Mesenchymal stem cell (in vitro differentiated cells and primary cell): ENCODE measurements at regions not wholly inside any gene's neighbourhood (a gene's known extent, or its start where the extent isn't known, plus 50 kb on each side); places are given as distances from the start of the nearest gene placed in this dataset.

ENCODE experiments used
- DNase-seq: peaks from one replicate; pipeline ENCODE4 v3.0.0-alpha.2; 2013
- H2AFZ ChIP-seq: one replicate; pipeline ENCODE4 v1.6.1; 2013; ENCODE audit warnings: low read depth, mild to moderate bottlenecking, control low read depth, inconsistent platforms, low read length, moderate library complexity
- H2AK5ac ChIP-seq: 2 replicates; pipeline ENCODE4 v1.6.1; 2013; ENCODE audit warnings: low read length, moderate library complexity, mild to moderate bottlenecking, inconsistent platforms; ENCODE audit not compliant: severe bottlenecking
- H2BK120ac ChIP-seq: one replicate; pipeline ENCODE4 v1.6.1; 2013; ENCODE audit warnings: low read depth, mild to moderate bottlenecking, inconsistent platforms, low read length, moderate library complexity
- H2BK12ac ChIP-seq, 2 experiments: one replicate each; pipeline ENCODE4 v1.6.1; 2013; ENCODE audit warnings: inconsistent platforms in 2 of 2, low read length in 2 of 2, mild to moderate bottlenecking in 2 of 2, moderate library complexity in 2 of 2, control low read depth in 1 of 2
- H2BK15ac ChIP-seq: one replicate; pipeline ENCODE4 v1.6.1; 2013; ENCODE audit warnings: mild to moderate bottlenecking, low read depth, inconsistent platforms; ENCODE audit not compliant: poor library complexity, severe bottlenecking
- H2BK5ac ChIP-seq: 2 replicates; pipeline ENCODE4 v1.6.1; 2013; ENCODE audit warnings: low read depth, mild to moderate bottlenecking, low read length, control low read depth, inconsistent platforms; ENCODE audit not compliant: poor library complexity, severe bottlenecking
- H3K14ac ChIP-seq, 2 experiments: one replicate each; pipeline ENCODE4 v1.6.1; 2013; ENCODE audit warnings: inconsistent platforms in 2 of 2, low read length in 2 of 2, control low read depth in 1 of 2, mild to moderate bottlenecking in 1 of 2, moderate library complexity in 1 of 2
- H3K18ac ChIP-seq, 2 experiments: one replicate each; pipeline ENCODE4 v1.6.1; 2013; ENCODE audit warnings: inconsistent platforms in 2 of 2, low read length in 2 of 2, control low read depth in 1 of 2, low read depth in 1 of 2, mild to moderate bottlenecking in 1 of 2
- H3K23ac ChIP-seq, 2 experiments: one replicate each; pipeline ENCODE4 v1.6.1; 2013; ENCODE audit warnings: inconsistent platforms in 2 of 2, low read length in 2 of 2, mild to moderate bottlenecking in 2 of 2, moderate library complexity in 2 of 2, control low read depth in 1 of 2
- H3K27ac ChIP-seq: 2 replicates; pipeline ENCODE4 v1.5.1; 2013; ENCODE audit warnings: mild to moderate bottlenecking, moderate library complexity, low read length, control low read depth, inconsistent platforms; ENCODE audit not compliant: poor library complexity, severe bottlenecking
- H3K27me3 ChIP-seq, 2 experiments: 2 replicates each; pipeline versions ENCODE4 v1.6.1 to v1.7.0; 2013; ENCODE audit warnings: low read length in 2 of 2, mild to moderate bottlenecking in 2 of 2, moderate library complexity in 2 of 2, control low read depth in 1 of 2, inconsistent platforms in 1 of 2; ENCODE audit not compliant: control insufficient read depth in 1 of 2, insufficient read depth in 1 of 2
- H3K36me3 ChIP-seq, 2 experiments: 2 replicates each; pipeline versions ENCODE4 v1.6.1 to v1.7.0; 2013; ENCODE audit warnings: low read length in 2 of 2, control low read depth in 1 of 2, inconsistent platforms in 1 of 2, low read depth in 1 of 2, mild to moderate bottlenecking in 1 of 2; ENCODE audit not compliant: insufficient read depth in 2 of 2, control insufficient read depth in 1 of 2
- H3K4ac ChIP-seq, 2 experiments: one replicate each; pipeline ENCODE4 v1.6.1; 2013; ENCODE audit warnings: inconsistent platforms in 2 of 2, low read length in 2 of 2, mild to moderate bottlenecking in 2 of 2, moderate library complexity in 2 of 2, control low read depth in 1 of 2, low read depth in 1 of 2
- H3K4me1 ChIP-seq: 2 replicates; pipeline ENCODE4 v1.6.1; 2013; ENCODE audit warnings: low read depth, low read length, control low read depth; ENCODE audit not compliant: control insufficient read depth, insufficient read depth
- H3K4me2 ChIP-seq: 2 replicates; pipeline ENCODE4 v1.6.1; 2013; ENCODE audit warnings: low read length, mild to moderate bottlenecking, inconsistent platforms; ENCODE audit not compliant: poor library complexity, severe bottlenecking
- H3K4me3 ChIP-seq, 2 experiments: 2 replicates each; pipeline versions ENCODE4 v1.5.1 to v1.7.0; 2013; ENCODE audit warnings: low read length in 2 of 2, mild to moderate bottlenecking in 2 of 2, control low read depth in 1 of 2, low read depth in 1 of 2; ENCODE audit not compliant: insufficient read depth in 1 of 2
- H3K79me1 ChIP-seq: replicated peaks from 2 replicates; pipeline ENCODE4 v1.6.1; 2013; ENCODE audit warnings: mild to moderate bottlenecking, control low read depth, low read length, inconsistent platforms; ENCODE audit not compliant: poor library complexity, severe bottlenecking
- H3K9ac ChIP-seq: 2 replicates; pipeline ENCODE4 v1.7.0; 2013; ENCODE audit warnings: mild to moderate bottlenecking, low read length, moderate library complexity
- H3K9me3 ChIP-seq: 2 replicates; pipeline ENCODE4 v1.7.0; 2013; ENCODE audit warnings: mild to moderate bottlenecking, low read length; ENCODE audit not compliant: control insufficient read depth
- H4K8ac ChIP-seq: one replicate; pipeline ENCODE4 v1.6.1; 2013; ENCODE audit warnings: inconsistent platforms, mild to moderate bottlenecking, low read length, moderate library complexity
- H4K91ac ChIP-seq: one replicate; pipeline ENCODE4 v1.6.1; 2013; ENCODE audit warnings: mild to moderate bottlenecking, low read length, inconsistent platforms
- WGBS: methylation state at CpG from one replicate; pipeline ENCODE4 v1.1.7; 2013; ENCODE audit warnings: mixed read lengths; 5-methylcytosine and 5-hydroxymethylcytosine counted together

DNA sequence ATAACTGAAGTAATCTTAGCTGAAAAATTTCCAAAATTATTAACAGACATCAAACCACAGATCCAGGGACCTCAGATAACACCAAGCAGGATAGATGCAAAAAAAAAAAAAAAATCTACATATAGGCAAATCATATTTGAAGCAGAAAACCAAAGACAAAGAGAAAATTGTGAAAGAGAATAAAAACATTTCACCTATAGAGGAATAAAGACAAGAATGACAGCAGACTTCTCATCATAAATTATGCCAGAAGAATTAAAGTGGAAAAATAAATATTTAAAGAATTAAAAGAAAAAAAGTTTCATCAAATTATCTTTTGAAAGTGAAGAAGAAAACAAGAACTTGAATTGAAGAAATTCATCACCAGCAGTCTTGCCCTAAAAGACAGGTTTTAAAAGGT, 467.5 kb downstream of the GPAM start:
- no peak overlapping the region for H2AFZ ChIP-seq
- H3K14ac ChIP-seq: no peak overlapping the region
- no peak overlapping the region for H2AK5ac ChIP-seq
- peaks cover 2% of the 10 kb centered on the region for H3K4me1 ChIP-seq
- H4K91ac ChIP-seq: no peak overlapping the region
- H3K27ac ChIP-seq: no peak overlapping the region
- DNase-seq: no peak
- no peaks in the 10 kb centered on the region for H3K36me3 ChIP-seq
- no peak overlapping the region for H3K18ac ChIP-seq
- no peak overlapping the region for H2BK5ac ChIP-seq
- H3K4me2 ChIP-seq: no peak overlapping the region
- no peak overlapping the region for H3K9ac ChIP-seq
- no peak overlapping the region for H2BK12ac ChIP-seq
- no peak overlapping the region for H3K23ac ChIP-seq
- H2BK120ac ChIP-seq: no peak overlapping the region
- H2BK15ac ChIP-seq: no peak overlapping the region
- no peak overlapping the region for H3K4ac ChIP-seq
- peaks cover 70% of the 10 kb centered on the region for H3K9me3 ChIP-seq
- H3K4me3 ChIP-seq: no peak overlapping the region
- no peaks in the 10 kb centered on the region for H3K79me1 ChIP-seq
- H4K8ac ChIP-seq: no peak overlapping the region
- no peaks in the 10 kb centered on the region for H3K27me3 ChIP-seq

DNA sequence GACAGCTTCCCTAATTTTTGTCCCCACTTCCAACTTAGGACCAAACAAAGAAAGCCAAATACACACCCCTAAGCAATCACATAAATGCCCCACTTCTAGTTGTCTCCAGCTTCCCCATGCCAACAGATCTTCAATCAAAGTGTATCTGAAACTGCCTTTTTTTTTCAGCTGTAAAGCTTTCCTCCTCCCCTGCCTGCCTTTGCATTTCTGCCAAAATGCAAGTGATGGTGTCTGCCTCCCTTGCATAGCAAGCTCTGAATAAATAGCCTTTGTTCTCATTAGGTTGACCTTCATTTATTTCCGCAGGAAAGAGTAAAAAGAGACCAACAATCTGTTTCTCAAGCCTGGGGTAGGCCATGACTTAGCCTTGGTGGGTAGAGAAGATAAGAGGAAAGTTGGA, 459.4 kb downstream of the GPAM start:
- H3K36me3 ChIP-seq: no peaks in the 10 kb centered on the region
- no peaks in the 10 kb centered on the region for H3K27me3 ChIP-seq
- no peak overlapping the region for H2BK120ac ChIP-seq
- no peak overlapping the region for H3K9ac ChIP-seq
- no peak overlapping the region for H3K14ac ChIP-seq
- no peak overlapping the region for H4K91ac ChIP-seq
- no peak overlapping the region for H3K4me3 ChIP-seq
- H3K79me1 ChIP-seq: no peaks in the 10 kb centered on the region
- H2BK12ac ChIP-seq: no peak overlapping the region
- H2BK15ac ChIP-seq: no peak overlapping the region
- H2AFZ ChIP-seq: no peak overlapping the region
- no peak overlapping the region for H3K27ac ChIP-seq
- WGBS: 50% methylated on average over 1 of the region's 1 CpG
- H3K18ac ChIP-seq: no peak overlapping the region
- no peak overlapping the region for H2AK5ac ChIP-seq
- H3K4ac ChIP-seq: no peak overlapping the region
- H4K8ac ChIP-seq: no peak overlapping the region
- H3K9me3 ChIP-seq: peaks cover 3% of the 10 kb centered on the region
- no peaks in the 10 kb centered on the region for H3K4me1 ChIP-seq
- no peak overlapping the region for H2BK5ac ChIP-seq
- H3K4me2 ChIP-seq: no peak overlapping the region
- DNase-seq: no peak
- no peak overlapping the region for H3K23ac ChIP-seq

DNA sequence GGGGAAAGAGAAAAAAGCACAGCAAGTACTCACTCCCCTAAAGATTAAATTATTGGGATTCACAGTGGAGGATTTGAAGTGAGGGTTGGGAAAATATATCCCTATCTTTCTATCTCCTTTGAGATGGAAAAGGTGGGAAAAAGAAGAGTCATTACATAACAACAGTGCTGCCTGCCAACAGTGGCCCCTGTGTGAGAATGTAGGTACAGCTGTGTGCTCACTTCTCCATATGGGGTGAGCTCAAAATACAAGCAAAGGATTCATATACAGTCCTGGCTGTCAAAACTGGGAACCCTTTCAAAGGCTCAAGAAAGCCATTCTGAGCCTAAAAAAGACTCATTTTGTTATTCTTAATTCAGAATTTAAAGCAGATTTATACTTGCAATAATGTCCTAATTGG, 458.5 kb downstream of the GPAM start:
- H3K79me1 ChIP-seq: no peaks in the 10 kb centered on the region
- no peak overlapping the region for H3K27ac ChIP-seq
- no peak overlapping the region for H2BK12ac ChIP-seq
- H3K4me3 ChIP-seq: no peak overlapping the region
- no peak overlapping the region for H2AK5ac ChIP-seq
- H3K4ac ChIP-seq: no peak overlapping the region
- no peak overlapping the region for H4K8ac ChIP-seq
- no peak overlapping the region for H3K14ac ChIP-seq
- no peaks in the 10 kb centered on the region for H3K27me3 ChIP-seq
- H3K36me3 ChIP-seq: no peaks in the 10 kb centered on the region
- no peak overlapping the region for H2BK15ac ChIP-seq
- no peak overlapping the region for H3K18ac ChIP-seq
- no peak overlapping the region for H3K23ac ChIP-seq
- H3K9ac ChIP-seq: no peak overlapping the region
- H4K91ac ChIP-seq: no peak overlapping the region
- no peak overlapping the region for H3K4me2 ChIP-seq
- no peaks in the 10 kb centered on the region for H3K4me1 ChIP-seq
- H3K9me3 ChIP-seq: peaks cover 3% of the 10 kb centered on the region
- H2BK120ac ChIP-seq: no peak overlapping the region
- no peak overlapping the region for H2AFZ ChIP-seq
- no peak for DNase-seq
- H2BK5ac ChIP-seq: no peak overlapping the region

DNA sequence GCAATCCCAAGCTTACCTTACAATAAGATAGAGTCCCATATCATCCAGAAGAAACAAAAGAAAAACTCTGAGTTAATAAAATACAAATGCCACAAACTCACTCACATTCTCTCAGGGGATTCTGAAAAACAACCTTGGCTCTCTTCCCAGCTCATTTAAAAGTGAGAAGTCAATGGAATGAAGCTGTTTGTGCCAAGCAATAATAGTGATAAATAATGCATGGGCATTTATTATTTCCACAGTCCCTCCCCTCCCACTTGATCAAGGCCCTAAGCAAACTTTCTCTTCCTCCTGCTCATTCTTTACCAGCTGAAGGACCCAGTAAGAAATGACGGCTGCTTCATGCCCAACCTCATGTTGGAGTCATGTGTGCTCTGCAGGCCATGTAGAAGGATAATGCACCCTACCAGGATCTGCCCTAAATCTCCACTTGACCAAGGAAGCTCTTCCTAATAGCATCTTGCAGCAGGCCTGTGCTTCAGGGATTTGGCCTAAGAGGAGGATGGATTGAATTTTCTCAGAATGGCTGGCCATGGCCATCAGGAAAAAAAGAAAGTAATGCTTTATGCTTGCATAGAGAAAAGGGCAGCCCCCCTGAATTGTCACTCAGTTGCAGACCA, 451.3 kb downstream of the GPAM start:
- H3K4me3 ChIP-seq: no peak overlapping the region
- no peak for DNase-seq
- H2BK5ac ChIP-seq: no peak overlapping the region
- no peak overlapping the region for H3K9ac ChIP-seq
- no peak overlapping the region for H2BK12ac ChIP-seq
- no peak overlapping the region for H3K4me2 ChIP-seq
- H3K27me3 ChIP-seq: no peaks in the 10 kb centered on the region
- no peaks in the 10 kb centered on the region for H3K9me3 ChIP-seq
- no peak overlapping the region for H4K91ac ChIP-seq
- no peaks in the 10 kb centered on the region for H3K79me1 ChIP-seq
- H4K8ac ChIP-seq: no peak overlapping the region
- no peak overlapping the region for H3K23ac ChIP-seq
- no peak overlapping the region for H3K27ac ChIP-seq
- no peak overlapping the region for H2AK5ac ChIP-seq
- H3K4me1 ChIP-seq: no peaks in the 10 kb centered on the region
- H3K14ac ChIP-seq: no peak overlapping the region
- H3K18ac ChIP-seq: no peak overlapping the region
- H3K36me3 ChIP-seq: no peaks in the 10 kb centered on the region
- no peak overlapping the region for H3K4ac ChIP-seq
- no peak overlapping the region for H2BK15ac ChIP-seq
- WGBS: 90% methylated on average over 1 of the region's 1 CpG
- no peak overlapping the region for H2BK120ac ChIP-seq
- no peak overlapping the region for H2AFZ ChIP-seq
